HG03378 (cell line): ENCODE measurements at regions not wholly inside any gene's neighbourhood (a gene's known extent, or its start where the extent isn't known, plus 50 kb on each side); places are given as distances from the start of the nearest gene placed in this dataset.
"Not testable (repeated sequence)": the region's sequence is repeated elsewhere in the genome, so short reads cannot be mapped to it uniquely, and the experiment has no call there.

Source experiments
- ATAC-seq: cut with Tn5 transposase; IDR thresholded peaks from one replicate; pipeline ENCODE4 v1.9.1; 2021; ENCODE audit warnings: mild to moderate bottlenecking, moderate library complexity; ENCODE audit not compliant: unreplicated experiment

- ATAC-seq = no peak
Measured at GRCh38 chr3:40925231-40925630, 274.1 kb upstream of the CTNNB1 start.

GRCh38 chr3:40930131-40930538 lies 269.2 kb upstream of the CTNNB1 start:
- ATAC-seq = no peak

DNA sequence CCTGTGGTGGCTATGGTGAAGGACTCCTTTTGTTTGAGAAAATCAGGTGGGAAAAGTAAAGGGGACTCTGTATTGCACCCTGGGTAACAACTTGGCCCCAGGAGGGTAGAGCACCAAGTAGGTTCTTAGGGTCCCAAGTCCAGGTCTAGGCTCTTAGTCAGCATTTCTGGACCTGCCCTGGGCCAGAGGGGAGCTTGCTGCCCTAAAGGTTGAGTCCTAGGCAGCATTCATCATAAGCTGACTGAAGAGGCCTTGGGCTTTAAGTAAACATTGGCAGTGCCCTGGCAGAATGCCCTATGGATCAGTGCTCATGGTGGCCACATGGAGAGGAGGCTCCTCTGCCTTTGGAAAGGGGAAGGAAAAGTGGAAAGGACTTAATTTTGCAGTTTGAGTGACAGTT lies 268.5 kb upstream of the CTNNB1 start:
- no peak for ATAC-seq

DNA sequence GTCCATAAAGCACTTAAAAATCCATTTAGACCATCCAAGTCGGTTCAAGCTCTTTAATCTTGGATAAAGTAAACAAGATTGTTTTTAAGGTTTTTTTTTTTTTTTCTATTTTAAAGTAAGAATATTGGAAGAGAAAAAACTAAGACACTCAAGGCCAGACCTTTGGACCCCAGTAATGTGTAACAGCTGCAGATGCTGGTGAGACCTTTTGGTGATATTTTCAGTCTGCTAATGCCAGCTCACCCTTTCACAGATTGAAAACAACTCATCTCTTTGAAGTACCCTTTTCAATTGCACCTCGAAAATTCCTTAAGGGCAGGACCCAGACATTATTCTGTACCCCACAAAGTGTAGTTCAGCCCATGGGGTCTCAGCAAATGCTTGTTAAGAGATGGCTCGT lies 260.7 kb upstream of the CTNNB1 start:
- no peak for ATAC-seq

DNA sequence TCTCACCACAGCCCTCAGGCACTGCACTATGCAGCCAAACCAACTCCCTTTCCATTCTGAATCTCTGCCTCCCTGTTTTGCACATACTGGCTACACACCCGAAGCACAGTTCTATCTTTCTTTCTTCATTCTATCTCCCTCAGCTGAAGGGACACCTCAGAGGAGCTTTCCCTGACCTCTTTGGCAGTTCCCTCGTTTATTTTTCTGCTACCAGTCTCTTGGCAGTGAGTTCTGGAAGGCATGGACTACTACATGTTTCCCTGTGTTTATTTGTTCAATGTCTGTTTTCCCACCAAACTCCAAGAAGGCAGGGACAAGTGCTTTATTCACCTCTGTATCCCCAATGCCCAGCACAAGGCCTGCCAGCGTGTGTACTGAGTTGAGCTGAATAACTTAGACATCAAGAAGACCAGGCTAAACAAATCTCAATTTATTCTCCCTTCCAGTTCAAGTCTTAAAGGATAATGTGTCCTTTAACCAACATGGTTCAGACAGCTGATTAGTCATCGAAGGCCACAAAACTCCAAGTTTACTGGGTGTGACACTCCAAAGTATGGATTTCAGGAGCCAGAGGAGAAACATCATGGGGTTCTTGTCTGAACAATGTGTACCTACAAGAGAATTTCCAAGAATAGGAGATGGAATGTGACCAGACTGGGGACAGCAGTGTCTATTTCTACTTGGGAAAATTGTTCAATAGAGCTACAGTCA lies 260.1 kb upstream of the CTNNB1 start:
- no peak for ATAC-seq

GRCh38 chr3:40939741-40940130 lies 259.6 kb upstream of the CTNNB1 start:
- no peak for ATAC-seq

- no peak for ATAC-seq
Measured at GRCh38 chr3:40940651-40941050, 258.7 kb upstream of the CTNNB1 start.

- not testable (repeated sequence) for ATAC-seq
Measured at GRCh38 chr3:40947022-40947421, 252.3 kb upstream of the CTNNB1 start.

DNA sequence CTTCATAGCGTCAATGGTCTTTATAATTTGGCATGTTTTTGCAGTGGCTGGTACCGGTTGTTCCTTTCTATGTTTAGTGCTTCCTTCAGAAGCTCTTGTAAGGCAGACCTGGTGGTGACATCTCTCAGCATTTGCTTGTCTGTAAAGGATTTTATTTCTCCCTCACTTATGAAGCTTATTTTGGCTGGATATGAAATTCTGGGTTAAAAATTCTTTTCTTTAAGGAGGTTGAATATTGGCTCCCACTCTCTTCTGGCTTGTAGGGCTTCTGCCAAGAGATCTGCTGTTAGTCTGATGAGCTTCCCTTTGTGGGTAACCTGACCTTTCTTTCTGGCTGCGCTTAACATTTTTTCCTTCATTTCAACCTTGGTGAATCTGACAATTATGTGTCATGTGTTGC lies 250.0 kb upstream of the CTNNB1 start:
- not testable (repeated sequence) for ATAC-seq

- no peak for ATAC-seq
Measured at GRCh38 chr3:40951636-40952035, 247.7 kb upstream of the CTNNB1 start.

- no peak for ATAC-seq
Measured at GRCh38 chr3:40961104-40961857, 238.0 kb upstream of the CTNNB1 start.

DNA sequence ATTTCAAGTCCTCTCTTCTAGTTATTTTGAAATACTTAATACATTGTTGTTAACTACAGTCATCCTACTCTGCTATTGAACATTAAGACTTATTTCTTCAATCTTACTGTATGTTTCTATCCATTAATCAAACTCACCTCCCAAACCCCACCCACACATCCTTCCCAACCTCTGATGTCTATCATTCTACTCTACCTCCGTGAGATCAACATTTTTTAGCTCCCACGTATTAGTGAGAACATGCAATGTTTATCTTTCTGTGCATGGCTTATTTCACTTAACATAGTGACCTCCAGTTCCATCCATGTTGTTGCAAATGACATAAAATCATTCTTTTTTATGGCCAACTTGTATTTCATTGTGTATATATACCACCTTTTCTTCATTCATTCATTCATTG lies 236.6 kb upstream of the CTNNB1 start:
- ATAC-seq = no peak

GRCh38 chr3:40968666-40969065 lies 230.6 kb upstream of the CTNNB1 start:
- no peak for ATAC-seq

DNA sequence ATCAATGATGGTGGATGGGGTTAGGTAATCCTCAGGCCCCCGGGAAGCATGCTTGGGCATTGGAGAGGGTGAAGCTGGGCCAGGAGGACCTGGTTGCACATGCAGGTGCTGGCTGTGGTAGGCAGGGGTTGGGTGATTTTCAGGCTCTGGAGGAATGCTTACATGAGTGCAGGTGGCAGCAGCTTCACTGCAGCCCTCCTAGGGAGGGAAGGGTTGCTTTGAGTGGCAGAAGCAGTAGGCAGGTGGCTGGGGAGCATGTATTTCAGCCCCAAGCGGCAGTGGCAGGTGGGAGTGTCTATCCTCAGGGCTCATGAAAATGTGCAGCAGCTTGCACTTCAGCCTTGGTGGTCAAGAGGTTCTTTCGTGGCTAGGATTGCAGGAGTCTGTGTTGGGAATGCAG lies 230.0 kb upstream of the CTNNB1 start:
- ATAC-seq = no peak

DNA sequence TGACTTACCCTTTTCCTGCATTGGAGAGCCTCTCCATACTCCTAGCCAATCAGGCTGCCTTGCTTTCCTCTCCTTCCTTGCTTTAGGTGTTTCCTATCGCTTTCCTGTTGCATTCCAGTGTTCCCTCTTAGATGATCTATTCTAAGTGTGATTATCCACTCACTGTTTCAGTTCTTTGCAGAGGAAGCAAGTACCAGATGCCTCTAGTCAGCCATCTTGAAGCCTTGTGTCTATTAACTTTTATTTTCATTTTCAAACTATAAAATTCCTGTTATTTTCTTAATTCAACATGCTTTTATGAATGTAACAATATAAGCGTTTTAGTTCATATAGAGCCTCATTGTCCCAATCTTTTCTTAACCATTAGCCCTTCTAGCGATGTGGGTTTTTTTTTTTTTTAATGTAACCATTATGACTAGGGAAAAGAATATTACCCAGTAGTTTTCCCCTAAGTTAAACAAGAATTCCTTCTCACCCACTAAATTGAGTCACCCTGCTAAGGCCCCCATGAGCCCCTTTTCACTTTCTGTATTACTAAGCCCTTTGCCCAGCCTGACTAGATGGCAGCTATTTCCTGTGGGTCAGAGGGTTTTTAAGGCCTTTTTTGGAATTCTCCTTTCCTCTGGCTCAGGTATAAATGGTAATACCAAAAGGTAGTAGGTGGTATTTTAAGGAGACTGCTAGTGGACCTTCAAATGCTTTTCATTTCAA lies 229.4 kb upstream of the CTNNB1 start:
- ATAC-seq = no peak

- peak; percentile 97 for ATAC-seq
Measured at GRCh38 chr3:40971191-40972168, 227.8 kb upstream of the CTNNB1 start.

GRCh38 chr3:40972350-40972749 lies 227.0 kb upstream of the CTNNB1 start:
- no peak for ATAC-seq

DNA sequence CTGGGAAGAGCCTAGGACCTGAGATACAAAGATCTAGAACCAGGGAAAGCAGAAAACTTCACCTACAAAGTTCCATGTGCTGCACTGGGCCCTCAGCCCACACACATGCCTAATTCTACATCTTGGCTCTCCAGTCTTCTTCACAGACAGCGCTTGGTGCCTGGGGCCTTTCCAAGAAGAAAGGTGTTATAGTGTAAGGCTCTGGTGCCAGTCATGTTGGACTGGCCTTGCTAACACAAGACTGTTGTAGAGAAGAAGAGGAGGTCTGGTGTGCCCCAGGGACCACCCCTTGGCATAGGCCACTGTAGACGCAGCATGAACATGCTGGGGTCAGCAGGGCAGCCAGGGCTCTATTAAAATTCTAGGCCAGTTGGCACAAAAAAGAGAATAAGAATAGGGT lies 226.2 kb upstream of the CTNNB1 start:
- ATAC-seq = no peak

DNA sequence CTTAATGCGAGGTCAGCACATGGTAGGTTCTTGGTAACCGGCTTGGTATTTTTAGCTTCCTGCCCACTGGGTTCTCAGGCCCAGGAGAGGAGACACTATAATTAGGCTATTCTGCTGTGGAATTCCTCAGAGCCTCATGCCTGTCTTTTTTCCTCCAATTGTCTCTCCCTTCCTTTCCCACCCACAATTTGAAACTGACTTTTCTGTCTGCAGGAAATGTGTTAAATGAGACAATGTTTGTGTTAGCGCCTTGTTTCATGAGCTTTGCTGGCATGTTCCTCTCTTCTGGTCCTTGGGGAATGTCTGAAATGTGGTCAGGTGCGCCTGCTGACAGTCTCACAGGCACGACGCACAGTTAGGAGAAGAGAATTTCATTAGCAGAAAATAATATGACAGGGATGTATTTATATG lies 223.6 kb upstream of the CTNNB1 start:
- ATAC-seq = no peak

- no peak for ATAC-seq
Measured at GRCh38 chr3:40976241-40976640, 223.1 kb upstream of the CTNNB1 start.

- ATAC-seq = no peak
Measured at GRCh38 chr3:40978442-40978841, 220.9 kb upstream of the CTNNB1 start.
